IMR-90 (cell line): ENCODE measurements at regions not wholly inside any gene's neighbourhood (a gene's known extent, or its start where the extent isn't known, plus 50 kb on each side); places are given as distances from the start of the nearest gene placed in this dataset.

Experiments used
- ATAC-seq: fragments of 200-7000 bp; cut with Tn5 transposase; 2 replicates; pipeline ENCODE4 v1.9.1; 2020; ENCODE audit warnings: low read depth, mild to moderate bottlenecking, moderate library complexity
- BruUV-seq: library from RNA; stranded (reverse); fragments of 400-500 nt; replicated peaks from 2 replicates; lab custom pipeline; 2021; lab: Mats Ljungman, UMichigan
- CTCF ChIA-PET: fragments of 300-600 bp; formaldehyde crosslinking; extraction: SDS; loops from one replicate; lab custom pipeline; 2021; ENCODE audit warnings: antibody characterized with exemption; lab: Yijun Ruan, JAX
- POLR2A ChIA-PET: fragments of 300-600 bp; sonication (Branson Sonifier 250); formaldehyde crosslinking; loops from one replicate; lab custom pipeline; 2022; ENCODE audit warnings: antibody characterized with exemption; ENCODE audit not compliant: unreplicated experiment; lab: Charles Lee
- DNase-seq: peaks from one replicate; pipeline ENCODE4 v3.0.0; 2013
- H2AFZ ChIP-seq: replicated peaks from 2 replicates; pipeline ENCODE3; 2013; ENCODE audit warnings: low read length, mild to moderate bottlenecking; ENCODE audit not compliant: poor library complexity
- H2AK5ac ChIP-seq: 2 replicates; pipeline ENCODE4 v1.6.1; 2013; ENCODE audit warnings: low read depth, low read length, inconsistent platforms
- H2AK9ac ChIP-seq: replicated peaks from 2 replicates; pipeline ENCODE3; 2013; ENCODE audit warnings: mild to moderate bottlenecking, low read depth, low read length, moderate library complexity; ENCODE audit not compliant: poor library complexity
- H2BK120ac ChIP-seq: 2 replicates; pipeline ENCODE4 v1.6.1; 2013; ENCODE audit warnings: low read depth, low read length, inconsistent platforms
- H2BK15ac ChIP-seq: 3 replicates; pipeline ENCODE4 v1.6.1; 2013; ENCODE audit warnings: low read depth, low read length, inconsistent platforms
- H2BK20ac ChIP-seq: 2 replicates; pipeline ENCODE4 v1.6.1; 2013; ENCODE audit warnings: low read depth, mild to moderate bottlenecking, inconsistent platforms, low read length, moderate library complexity
- H2BK5ac ChIP-seq: 2 replicates; pipeline ENCODE4 v1.6.1; 2013; ENCODE audit warnings: mild to moderate bottlenecking, low read depth, low read length, inconsistent platforms; ENCODE audit not compliant: poor library complexity, severe bottlenecking
- H3K14ac ChIP-seq: replicated peaks from 2 replicates; pipeline ENCODE4 v1.6.1; 2013; ENCODE audit warnings: low read depth, low read length, inconsistent platforms
- H3K18ac ChIP-seq: 2 replicates; pipeline ENCODE4 v1.6.1; 2013; ENCODE audit warnings: low read depth, low read length, control low read depth
- H3K23ac ChIP-seq: 2 replicates; pipeline ENCODE4 v1.6.1; 2013; ENCODE audit warnings: low read depth, low read length, inconsistent platforms
- H3K27ac ChIP-seq: 2 replicates; pipeline ENCODE4 v1.5.1; 2013; ENCODE audit warnings: mild to moderate bottlenecking, control low read depth, low read length; ENCODE audit not compliant: insufficient read depth
- H3K27me3 ChIP-seq: 2 replicates; pipeline ENCODE4 v1.6.1; 2013; ENCODE audit warnings: low read length; ENCODE audit not compliant: control insufficient read depth, insufficient read depth
- H3K36me3 ChIP-seq: 2 replicates; pipeline ENCODE4 v1.6.1; 2013; ENCODE audit warnings: low read length, mixed read lengths; ENCODE audit not compliant: control insufficient read depth, insufficient read depth
- H3K4ac ChIP-seq: 2 replicates; pipeline ENCODE4 v1.6.1; 2013; ENCODE audit warnings: low read depth, low read length, inconsistent platforms
- H3K4me1 ChIP-seq: 2 replicates; pipeline ENCODE4 v1.6.1; 2013; ENCODE audit warnings: low read length, mixed read lengths; ENCODE audit not compliant: control insufficient read depth, insufficient read depth
- H3K4me2 ChIP-seq: 2 replicates; pipeline ENCODE4 v1.6.1; 2013; ENCODE audit warnings: low read depth, mild to moderate bottlenecking, control low read depth, low read length, moderate library complexity
- H3K4me3 ChIP-seq: 2 replicates; pipeline ENCODE4 v1.5.1; 2013; ENCODE audit warnings: low read depth, mild to moderate bottlenecking, control low read depth, low read length, moderate library complexity; ENCODE audit not compliant: insufficient read depth
- H3K56ac ChIP-seq: 2 replicates; pipeline ENCODE4 v1.6.1; 2013; ENCODE audit warnings: low read length, inconsistent platforms; ENCODE audit not compliant: insufficient read depth; ENCODE audit errors: extremely low read depth
- H3K79me1 ChIP-seq, 2 experiments: 2 replicates each; pipeline ENCODE4 v1.6.1; 2013; ENCODE audit warnings: low read length in 2 of 2, inconsistent platforms in 1 of 2, low read depth in 1 of 2
- H3K9ac ChIP-seq: 2 replicates; pipeline ENCODE4 v1.6.1; 2013; ENCODE audit warnings: low read depth, low read length, control low read depth
- H3K9me1 ChIP-seq: 2 replicates; pipeline ENCODE4 v1.6.1; 2013; ENCODE audit warnings: low read length, inconsistent platforms; ENCODE audit not compliant: insufficient read depth
- H3K9me3 ChIP-seq: 2 replicates; pipeline ENCODE4 v1.6.1; 2013; ENCODE audit warnings: low read length; ENCODE audit not compliant: control insufficient read depth, insufficient read depth
- H4K20me1 ChIP-seq: 2 replicates; pipeline ENCODE4 v1.6.1; 2013; ENCODE audit warnings: low read length, inconsistent platforms; ENCODE audit not compliant: insufficient read depth
- H4K5ac ChIP-seq: 2 replicates; pipeline ENCODE4 v1.6.1; 2013; ENCODE audit warnings: mild to moderate bottlenecking, low read depth, low read length, control low read depth
- H4K8ac ChIP-seq, 2 experiments: 2 replicates each; pipeline ENCODE4 v1.6.1; 2013; ENCODE audit warnings: low read depth in 2 of 2, low read length in 2 of 2, control low read depth in 1 of 2, inconsistent platforms in 1 of 2
- H4K91ac ChIP-seq: 2 replicates; pipeline ENCODE4 v1.6.1; 2013; ENCODE audit warnings: low read depth, low read length, inconsistent platforms; ENCODE audit not compliant: insufficient read depth
- BHLHE40 ChIP-seq: fragments of 150-350 bp; IDR thresholded peaks from 2 replicates; pipeline ENCODE4 v1.6.1; 2016; ENCODE audit warnings: mild to moderate bottlenecking, low read depth, low read length
- CHD1 ChIP-seq: IDR thresholded peaks from 2 replicates; pipeline ENCODE4 v1.6.1; 2012; ENCODE audit warnings: low read depth, low read length, improper control_type of control experiment
- MAFK ChIP-seq: IDR thresholded peaks from 2 replicates; pipeline ENCODE4 v1.6.1; 2012; ENCODE audit warnings: low read depth, low read length, improper control_type of control experiment
- MAZ ChIP-seq: IDR thresholded peaks from 2 replicates; pipeline ENCODE4 v1.6.1; 2012; ENCODE audit warnings: low read depth, mild to moderate bottlenecking, low read length, improper control_type of control experiment, moderate library complexity, borderline replicate concordance
- WGBS, 2 experiments: methylation state at CpG; one replicate each; pipeline versions ENCODE4 v1.1.5 to v1.1.7; 2013; ENCODE audit warnings: missing lambda C conversion rate in 2 of 2; ENCODE audit not compliant: insufficient read length in 1 of 2; ENCODE audit errors: extremely low coverage in 2 of 2; 5-methylcytosine and 5-hydroxymethylcytosine counted together
- dilution Hi-C: fragments of 300-500 bp; cut with HindIII; formaldehyde crosslinking; loops from one replicate; pipeline ENCODE4 v1.14.3; 2018; ENCODE audit warnings: low sequenced_read_pairs; ENCODE audit not compliant: unreplicated experiment
- in situ Hi-C: fragments of 300-500 bp; cut with MboI; formaldehyde crosslinking; loops from 3 replicates; pipeline ENCODE4 v1.14.3; 2019; ENCODE audit warnings: low sequenced_read_pairs, inconsistent platforms, mixed read lengths
- intact Hi-C: fragments of 100-400 bp; cut with micrococcal nuclease; formaldehyde crosslinking; loops from 2 replicates; pipeline ENCODE4 v1.10.0; 2022
- TF ChIP-seq, protein P1 (sequence below): fragments of 150-350 bp; IDR thresholded peaks from 2 replicates; pipeline ENCODE4 v1.6.1; 2016; ENCODE audit warnings: low read depth, mild to moderate bottlenecking, low read length, moderate library complexity, borderline replicate concordance
- TF ChIP-seq, protein P2 (sequence below): fragments of 150-350 bp; IDR thresholded peaks from 2 replicates; pipeline ENCODE4 v1.6.1; 2017; ENCODE audit warnings: mild to moderate bottlenecking, antibody characterized with exemption, low read length, low read depth

DNA sequence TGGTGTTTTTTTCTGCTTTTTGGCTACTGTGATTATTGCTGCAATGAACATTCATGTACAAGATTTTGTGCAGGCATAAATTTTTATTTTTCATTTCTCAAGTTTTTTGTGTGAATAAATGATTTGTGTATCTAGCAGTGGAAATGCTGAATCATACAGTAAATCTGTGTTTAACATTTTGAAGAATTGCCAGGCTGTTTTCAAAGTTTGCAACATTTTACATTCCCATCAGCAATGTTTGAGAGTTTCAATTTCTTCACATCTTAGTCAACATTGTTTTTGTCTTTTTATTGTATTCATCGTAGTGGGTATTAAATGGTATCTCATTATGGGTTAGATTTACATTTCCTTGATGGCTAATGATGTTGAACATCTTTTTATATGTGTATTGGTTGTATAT is 98.8 kb upstream of the RBMS1 start:
- H4K20me1 ChIP-seq = no peaks in the 10 kb centered on the region
- H3K4ac ChIP-seq = no peak overlapping the region
- no peak overlapping the region for H2BK20ac ChIP-seq
- no peak for TF ChIP-seq MAFK
- TF ChIP-seq MAZ = no peak
- TF ChIP-seq, protein P1, sequence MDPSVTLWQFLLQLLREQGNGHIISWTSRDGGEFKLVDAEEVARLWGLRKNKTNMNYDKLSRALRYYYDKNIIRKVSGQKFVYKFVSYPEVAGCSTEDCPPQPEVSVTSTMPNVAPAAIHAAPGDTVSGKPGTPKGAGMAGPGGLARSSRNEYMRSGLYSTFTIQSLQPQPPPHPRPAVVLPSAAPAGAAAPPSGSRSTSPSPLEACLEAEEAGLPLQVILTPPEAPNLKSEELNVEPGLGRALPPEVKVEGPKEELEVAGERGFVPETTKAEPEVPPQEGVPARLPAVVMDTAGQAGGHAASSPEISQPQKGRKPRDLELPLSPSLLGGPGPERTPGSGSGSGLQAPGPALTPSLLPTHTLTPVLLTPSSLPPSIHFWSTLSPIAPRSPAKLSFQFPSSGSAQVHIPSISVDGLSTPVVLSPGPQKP = no peak
- TF ChIP-seq, protein P2, sequence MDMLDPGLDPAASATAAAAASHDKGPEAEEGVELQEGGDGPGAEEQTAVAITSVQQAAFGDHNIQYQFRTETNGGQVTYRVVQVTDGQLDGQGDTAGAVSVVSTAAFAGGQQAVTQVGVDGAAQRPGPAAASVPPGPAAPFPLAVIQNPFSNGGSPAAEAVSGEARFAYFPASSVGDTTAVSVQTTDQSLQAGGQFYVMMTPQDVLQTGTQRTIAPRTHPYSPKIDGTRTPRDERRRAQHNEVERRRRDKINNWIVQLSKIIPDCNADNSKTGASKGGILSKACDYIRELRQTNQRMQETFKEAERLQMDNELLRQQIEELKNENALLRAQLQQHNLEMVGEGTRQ = no peak
- TF ChIP-seq BHLHE40 = no peak
- no peak for TF ChIP-seq CHD1
- intact Hi-C loops = loop anchor here (10.0 kb wide), 1 partner anchor 472 kb away; no protein-coding TSS in a partner anchor
- no peak overlapping the region for H2BK120ac ChIP-seq
- H4K5ac ChIP-seq = no peak overlapping the region
- H4K91ac ChIP-seq = no peak overlapping the region
- no peak overlapping the region for H3K4me2 ChIP-seq
- H3K36me3 ChIP-seq = no peaks in the 10 kb centered on the region
- H3K14ac ChIP-seq = no peak overlapping the region
- no peak overlapping the region for H3K56ac ChIP-seq
- POLR2A ChIA-PET = no interaction called here
- H3K4me3 ChIP-seq = no peak overlapping the region
- in situ Hi-C loops = no loop called here
- no peaks in the 10 kb centered on the region for H3K9me1 ChIP-seq
- no peak overlapping the region for H2BK5ac ChIP-seq
- no peak overlapping the region for H2AFZ ChIP-seq
- H3K23ac ChIP-seq = no peak overlapping the region
- no peak overlapping the region for H3K27ac ChIP-seq
- H2BK15ac ChIP-seq = no peak overlapping the region
- H3K4me1 ChIP-seq = no peaks in the 10 kb centered on the region
- no peak overlapping the region for H3K18ac ChIP-seq
- no peak overlapping the region for H2AK9ac ChIP-seq
- H3K27me3 ChIP-seq = no peaks in the 10 kb centered on the region
- no peak overlapping the region for H3K9ac ChIP-seq
- H3K79me1 ChIP-seq = no peaks in the 10 kb centered on the region
- H3K9me3 ChIP-seq = no peaks in the 10 kb centered on the region
- no peak for DNase-seq
- dilution Hi-C loops = no loop called here
- no peak for ATAC-seq
- CTCF ChIA-PET = interaction anchor here (0.7 kb wide), 1 partner anchor 452 kb away, joined by 3 read pairs; no protein-coding TSS in a partner anchor
- no TSS peak for BruUV-seq
- no CpG with 5 or more reads among the region's 1 CpG for WGBS, 2 experiments
- H4K8ac ChIP-seq = no peak overlapping the region
- H2AK5ac ChIP-seq = no peak overlapping the region
